Gastroesophageal sphincter (tissue), 3 donors: ENCODE measurements at regions not wholly inside any gene's neighbourhood (a gene's known extent, or its start where the extent isn't known, plus 50 kb on each side); places are given as distances from the start of the nearest gene placed in this dataset.

ENCODE experiments used
- POLR2A ChIP-seq, 2 donors: fragments of 450-650 bp; IDR thresholded peaks; one replicate each; pipeline ENCODE4 v1.6.1; 2017; ENCODE audit warnings: antibody characterized with exemption in 2 of 2, mild to moderate bottlenecking in 2 of 2, moderate library complexity in 1 of 2
- TF ChIP-seq, protein P1 (sequence below), 4 experiments: fragments of 200-600 bp in 2 of 4; fragments of 450-650 bp in 2 of 4; sonication (generic) in 1 of 4; IDR thresholded peaks; one replicate each; pipeline ENCODE4 v1.5.1; 2017 to 2019; ENCODE audit warnings: antibody characterized with exemption in 4 of 4, mild to moderate bottlenecking in 2 of 4, moderate library complexity in 2 of 4

DNA sequence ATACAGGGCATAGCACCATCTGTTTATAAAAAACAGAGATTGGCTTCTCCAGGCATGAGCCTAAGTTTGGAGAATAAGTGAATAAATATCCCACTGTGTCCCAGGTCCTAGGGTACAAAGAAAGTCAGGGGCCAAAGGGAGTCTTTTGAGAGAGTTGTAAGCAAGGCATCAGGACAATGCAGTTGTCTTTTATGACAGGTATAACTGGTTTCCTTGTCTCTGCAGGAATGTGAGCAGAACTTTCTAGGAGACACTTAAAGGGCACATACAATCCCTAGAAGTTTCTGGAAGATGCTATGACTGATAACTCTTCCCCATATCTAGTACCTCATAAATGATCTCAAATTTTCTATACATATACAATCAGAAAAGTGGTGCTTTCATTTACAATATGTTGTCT lies 245.6 kb upstream of the RGMB start:
- TF ChIP-seq POLR2A (IDR thresholded peaks at IDR 0.05) = no peak
- TF ChIP-seq, protein P1, sequence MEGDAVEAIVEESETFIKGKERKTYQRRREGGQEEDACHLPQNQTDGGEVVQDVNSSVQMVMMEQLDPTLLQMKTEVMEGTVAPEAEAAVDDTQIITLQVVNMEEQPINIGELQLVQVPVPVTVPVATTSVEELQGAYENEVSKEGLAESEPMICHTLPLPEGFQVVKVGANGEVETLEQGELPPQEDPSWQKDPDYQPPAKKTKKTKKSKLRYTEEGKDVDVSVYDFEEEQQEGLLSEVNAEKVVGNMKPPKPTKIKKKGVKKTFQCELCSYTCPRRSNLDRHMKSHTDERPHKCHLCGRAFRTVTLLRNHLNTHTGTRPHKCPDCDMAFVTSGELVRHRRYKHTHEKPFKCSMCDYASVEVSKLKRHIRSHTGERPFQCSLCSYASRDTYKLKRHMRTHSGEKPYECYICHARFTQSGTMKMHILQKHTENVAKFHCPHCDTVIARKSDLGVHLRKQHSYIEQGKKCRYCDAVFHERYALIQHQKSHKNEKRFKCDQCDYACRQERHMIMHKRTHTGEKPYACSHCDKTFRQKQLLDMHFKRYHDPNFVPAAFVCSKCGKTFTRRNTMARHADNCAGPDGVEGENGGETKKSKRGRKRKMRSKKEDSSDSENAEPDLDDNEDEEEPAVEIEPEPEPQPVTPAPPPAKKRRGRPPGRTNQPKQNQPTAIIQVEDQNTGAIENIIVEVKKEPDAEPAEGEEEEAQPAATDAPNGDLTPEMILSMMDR (IDR thresholded peaks at IDR 0.05) = no peak
